ENCODE measurements at regions not wholly inside any gene's neighbourhood (a gene's known extent, or its start where the extent isn't known, plus 50 kb on each side); places are given as distances from the start of the nearest gene placed in this dataset.
"Not testable (repeated sequence)": the region's sequence is repeated elsewhere in the genome, so short reads cannot be mapped to it uniquely, and the experiment has no call there.

DNA sequence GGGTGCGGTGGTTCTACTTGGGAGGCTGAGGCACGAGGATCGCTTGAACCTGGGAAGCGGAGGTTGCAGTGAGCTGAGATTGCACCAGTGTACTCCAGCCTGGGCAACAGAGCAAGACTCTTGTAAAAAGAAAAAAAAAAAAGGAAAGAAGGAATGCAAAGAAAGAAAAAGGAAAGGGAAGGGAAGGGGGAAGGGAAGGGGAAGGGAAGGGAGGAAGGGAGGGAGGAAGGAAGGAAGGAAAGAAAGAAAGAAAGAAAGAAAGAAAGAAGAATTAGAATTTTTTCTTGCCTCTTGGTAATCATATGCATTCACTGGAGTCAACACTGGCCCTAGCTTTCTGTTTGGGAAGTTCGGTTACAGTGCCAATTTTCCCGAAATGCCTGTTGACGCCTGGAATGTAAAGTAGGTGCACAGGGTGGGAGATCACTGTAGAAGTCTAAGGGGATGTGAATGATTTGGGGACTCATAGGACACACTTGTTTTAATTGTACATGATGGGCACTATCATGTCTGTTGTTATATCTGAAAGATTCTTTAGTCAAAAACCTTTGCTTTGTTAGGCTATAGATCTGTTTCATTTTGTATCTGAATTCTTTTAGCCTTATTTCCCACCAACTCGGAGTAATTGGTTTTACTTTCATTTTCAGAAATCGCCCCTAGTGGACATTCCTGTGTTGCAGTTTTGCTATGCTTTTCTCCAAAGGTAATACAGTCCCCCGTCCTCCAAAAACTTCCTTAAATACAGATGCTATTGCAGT is 59.8 kb upstream of the MORC3 start:
- Histone ChIP-seq H3K4me3 (ENCODE audit: low read depth, low read length) (peak overlapping the region; percentile 60), H3K27me3 (ENCODE audit: control insufficient read depth, insufficient read depth, low read length) (no peaks in the 10 kb centered on the region), H3K27ac (ENCODE audit: low read depth, low read length) (peak overlapping the region; percentile 68), H3K9me3 (ENCODE audit: control insufficient read depth, insufficient read depth, low read length) (no peaks in the 10 kb centered on the region)
- ChIA-PET POLR2A (interaction anchor here (0.8 kb wide), 1 partner anchor 60 kb away, joined by 3 read pairs; the partner anchor contains the start of gene MORC3), CTCF (interaction anchor here (0.6 to 1.8 kb wide), 21 partner anchors 8 to 118 kb away, joined by 3 to 13 read pairs (median 4); partner anchors contain the start of gene MORC3)
- TF ChIP-seq, protein P1, sequence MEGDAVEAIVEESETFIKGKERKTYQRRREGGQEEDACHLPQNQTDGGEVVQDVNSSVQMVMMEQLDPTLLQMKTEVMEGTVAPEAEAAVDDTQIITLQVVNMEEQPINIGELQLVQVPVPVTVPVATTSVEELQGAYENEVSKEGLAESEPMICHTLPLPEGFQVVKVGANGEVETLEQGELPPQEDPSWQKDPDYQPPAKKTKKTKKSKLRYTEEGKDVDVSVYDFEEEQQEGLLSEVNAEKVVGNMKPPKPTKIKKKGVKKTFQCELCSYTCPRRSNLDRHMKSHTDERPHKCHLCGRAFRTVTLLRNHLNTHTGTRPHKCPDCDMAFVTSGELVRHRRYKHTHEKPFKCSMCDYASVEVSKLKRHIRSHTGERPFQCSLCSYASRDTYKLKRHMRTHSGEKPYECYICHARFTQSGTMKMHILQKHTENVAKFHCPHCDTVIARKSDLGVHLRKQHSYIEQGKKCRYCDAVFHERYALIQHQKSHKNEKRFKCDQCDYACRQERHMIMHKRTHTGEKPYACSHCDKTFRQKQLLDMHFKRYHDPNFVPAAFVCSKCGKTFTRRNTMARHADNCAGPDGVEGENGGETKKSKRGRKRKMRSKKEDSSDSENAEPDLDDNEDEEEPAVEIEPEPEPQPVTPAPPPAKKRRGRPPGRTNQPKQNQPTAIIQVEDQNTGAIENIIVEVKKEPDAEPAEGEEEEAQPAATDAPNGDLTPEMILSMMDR (IDR thresholded peaks at IDR 0.05; ENCODE audit: low read depth, low read length) = peak; percentile 79
- DNase-seq (ENCODE audit: low read depth, low spot score) = peak; percentile 36

DNA sequence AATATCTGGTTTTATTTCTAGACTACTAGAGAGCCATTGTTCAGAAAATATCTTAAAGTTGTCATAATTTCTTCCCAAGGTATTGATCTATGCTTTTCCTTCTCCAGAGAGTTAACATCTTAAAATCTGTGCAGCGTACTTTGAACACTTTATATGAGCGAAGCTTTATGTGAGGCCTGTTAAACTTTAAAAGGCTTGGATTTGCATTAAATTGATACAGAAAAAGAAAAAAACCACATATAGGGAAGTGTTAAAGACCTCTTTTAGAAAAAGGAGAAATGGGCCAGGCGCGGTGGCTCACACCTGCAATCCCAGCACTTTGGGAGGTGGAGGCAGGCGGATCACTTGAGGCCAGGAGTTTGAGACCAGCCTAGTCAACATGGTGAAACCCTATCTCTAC is 59.2 kb upstream of the MORC3 start:
- TF ChIP-seq, protein P1 (IDR thresholded peaks at IDR 0.05; ENCODE audit: low read depth, low read length) = no peak
- H3K27ac ChIP-seq (ENCODE audit: low read depth, low read length) = no peak overlapping the region
- H3K4me3 ChIP-seq (ENCODE audit: low read depth, low read length) = no peak overlapping the region
- ChIA-PET POLR2A (interaction anchor here (0.6 kb wide), 1 partner anchor 121 kb away, joined by 3 read pairs; no protein-coding TSS in a partner anchor), CTCF (interaction anchor here (0.5 to 1.8 kb wide), 7 partner anchors 14 to 59 kb away, joined by 3 to 13 read pairs (median 3); partner anchors contain the start of gene MORC3)
- no peaks in the 10 kb centered on the region for H3K9me3 ChIP-seq (ENCODE audit: control insufficient read depth, insufficient read depth, low read length)
- no peaks in the 10 kb centered on the region for H3K27me3 ChIP-seq (ENCODE audit: control insufficient read depth, insufficient read depth, low read length)
- no peak for DNase-seq (ENCODE audit: low read depth, low spot score)

DNA sequence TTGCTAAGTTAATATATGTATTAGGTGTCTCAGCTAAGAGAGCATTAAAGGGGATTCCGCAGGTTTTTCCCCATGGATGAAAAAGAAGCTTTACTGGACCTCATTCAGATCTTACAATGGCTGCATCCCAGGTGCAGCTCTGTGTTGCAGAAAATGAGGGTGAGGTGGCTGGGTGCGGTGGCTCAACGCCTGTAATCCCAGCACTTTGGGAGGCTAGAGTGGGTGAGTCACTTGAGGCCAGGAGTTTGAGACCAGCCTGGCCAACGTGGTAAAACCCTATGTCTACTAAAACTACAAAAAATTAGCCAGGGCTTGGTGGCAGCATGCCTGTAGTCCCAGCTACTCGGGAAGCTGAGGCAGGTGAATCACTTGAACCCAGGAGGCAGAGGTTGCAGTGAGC is 58.5 kb upstream of the MORC3 start:
- TF ChIP-seq, protein P1 (IDR thresholded peaks at IDR 0.05; ENCODE audit: low read depth, low read length) = no peak
- POLR2A ChIA-PET = interaction anchor here (0.6 kb wide), 1 partner anchor 122 kb away, joined by 3 read pairs; no protein-coding TSS in a partner anchor
- H3K9me3 ChIP-seq (ENCODE audit: control insufficient read depth, insufficient read depth, low read length) = no peaks in the 10 kb centered on the region
- no peak for DNase-seq (ENCODE audit: low read depth, low spot score)
- CTCF ChIA-PET = interaction anchor here (0.5 to 1.8 kb wide), 3 partner anchors 13 to 48 kb away, joined by 3 to 5 read pairs (median 3); no protein-coding TSS in a partner anchor
- H3K27me3 ChIP-seq (ENCODE audit: control insufficient read depth, insufficient read depth, low read length) = no peaks in the 10 kb centered on the region
- H3K27ac ChIP-seq (ENCODE audit: low read depth, low read length) = no peak overlapping the region
- no peak overlapping the region for H3K4me3 ChIP-seq (ENCODE audit: low read depth, low read length)

DNA sequence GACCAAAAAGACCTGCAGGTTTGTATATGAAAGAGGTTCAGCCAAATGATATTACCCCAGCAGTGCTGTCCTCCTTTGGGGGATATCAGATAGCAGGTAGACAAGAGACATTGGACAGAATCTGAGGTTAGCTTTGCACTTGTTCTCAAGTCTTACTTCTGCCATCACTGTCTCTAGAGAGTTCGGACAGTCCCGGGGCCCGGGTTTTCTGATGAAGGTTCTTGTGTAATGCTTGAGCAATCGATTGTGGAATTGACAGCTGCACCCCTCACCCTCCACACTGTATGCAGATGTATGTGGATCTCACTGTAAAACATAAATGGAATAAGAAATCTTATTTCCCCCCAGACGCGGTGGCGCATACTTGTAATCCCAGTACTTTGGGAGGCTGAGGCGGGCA is 56.2 kb upstream of the MORC3 start:
- Histone ChIP-seq H3K27me3 (ENCODE audit: control insufficient read depth, insufficient read depth, low read length) (no peaks in the 10 kb centered on the region), H3K4me3 (ENCODE audit: low read depth, low read length) (no peak overlapping the region), H3K9me3 (ENCODE audit: control insufficient read depth, insufficient read depth, low read length) (no peaks in the 10 kb centered on the region), H3K27ac (ENCODE audit: low read depth, low read length) (no peak overlapping the region)
- DNase-seq (ENCODE audit: low read depth, low spot score) = no peak
- CTCF ChIA-PET = interaction anchor here (0.6 kb wide), 1 partner anchor 67 kb away, joined by 5 read pairs; no protein-coding TSS in a partner anchor
- POLR2A ChIA-PET = no interaction called here
- TF ChIP-seq, protein P1 (IDR thresholded peaks at IDR 0.05; ENCODE audit: low read depth, low read length) = no peak

DNA sequence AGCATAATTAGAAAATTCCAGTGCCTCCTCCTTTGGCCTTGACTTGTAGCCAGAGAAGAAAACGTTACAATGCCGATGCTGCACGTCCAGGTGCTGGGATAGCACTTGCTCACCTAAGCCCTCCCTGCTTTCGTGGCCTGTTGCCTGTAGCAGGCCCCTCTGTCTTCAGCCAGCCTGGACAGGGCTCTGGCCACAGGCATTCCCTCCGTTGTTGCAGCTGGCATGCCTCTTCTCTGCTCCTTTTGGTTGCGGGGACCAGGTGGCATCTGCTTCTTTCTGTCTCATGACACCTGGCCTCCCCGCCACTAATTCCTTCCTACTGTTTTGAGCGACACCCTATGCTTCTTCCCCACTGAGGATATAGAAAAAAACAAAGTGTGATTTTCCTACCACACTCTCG is 54.6 kb upstream of the MORC3 start:
- H3K4me3 ChIP-seq (ENCODE audit: low read depth, low read length) = no peak overlapping the region
- TF ChIP-seq, protein P1 (IDR thresholded peaks at IDR 0.05; ENCODE audit: low read depth, low read length) = no peak
- no peaks in the 10 kb centered on the region for H3K9me3 ChIP-seq (ENCODE audit: control insufficient read depth, insufficient read depth, low read length)
- DNase-seq (ENCODE audit: low read depth, low spot score) = no peak
- ChIA-PET POLR2A (no interaction called here), CTCF (interaction anchor here (1.1 kb wide), 1 partner anchor 56 kb away, joined by 3 read pairs; no protein-coding TSS in a partner anchor)
- H3K27me3 ChIP-seq (ENCODE audit: control insufficient read depth, insufficient read depth, low read length) = no peaks in the 10 kb centered on the region
- no peak overlapping the region for H3K27ac ChIP-seq (ENCODE audit: low read depth, low read length)

DNA sequence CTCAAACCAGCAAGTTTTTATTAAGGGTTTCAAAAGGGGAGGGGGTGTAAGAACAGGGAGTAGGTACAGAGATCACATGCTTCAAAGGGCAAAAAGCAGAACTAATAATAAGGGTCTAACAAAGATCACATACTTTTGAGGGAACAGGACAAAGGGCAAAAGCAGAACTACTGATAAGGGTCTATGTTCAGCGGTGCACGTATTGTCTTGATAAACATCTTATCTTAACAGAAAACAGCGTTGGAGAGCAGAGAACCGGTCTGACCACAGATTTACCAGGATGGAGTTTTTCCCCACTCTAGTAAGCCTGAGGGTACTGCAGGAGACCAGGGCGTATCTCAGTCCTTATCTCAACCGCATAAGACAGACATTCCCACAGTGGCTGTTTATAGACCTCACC is 52.2 kb upstream of the MORC3 start:
- CTCF ChIA-PET; POLR2A ChIA-PET; H3K4me3 ChIP-seq (ENCODE audit: low read depth, low read length); H3K27me3 ChIP-seq (ENCODE audit: control insufficient read depth, insufficient read depth, low read length); DNase-seq (ENCODE audit: low read depth, low spot score); H3K9me3 ChIP-seq (ENCODE audit: control insufficient read depth, insufficient read depth, low read length); H3K27ac ChIP-seq (ENCODE audit: low read depth, low read length): not testable (repeated sequence)

DNA sequence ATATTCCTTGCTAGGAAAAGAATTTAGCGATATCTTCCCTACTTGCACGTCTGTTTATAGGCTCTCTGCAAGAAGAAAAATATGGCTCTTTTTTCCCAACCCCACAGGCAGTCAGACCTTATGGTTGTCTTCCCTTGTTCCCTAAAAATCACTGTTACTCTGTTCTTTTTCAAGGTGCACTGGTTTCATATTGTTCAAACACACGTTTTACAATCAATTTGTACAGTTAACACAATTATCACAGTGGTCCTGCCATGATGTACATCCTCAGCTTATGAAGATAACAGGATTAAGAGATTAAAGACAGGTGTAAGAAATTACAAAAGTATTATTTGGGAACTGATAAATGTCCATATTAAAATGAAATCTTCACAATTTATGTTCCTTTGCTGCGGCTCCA is 51.7 kb upstream of the MORC3 start:
- POLR2A ChIA-PET; DNase-seq (ENCODE audit: low read depth, low spot score); H3K9me3 ChIP-seq (ENCODE audit: control insufficient read depth, insufficient read depth, low read length); H3K27me3 ChIP-seq (ENCODE audit: control insufficient read depth, insufficient read depth, low read length); CTCF ChIA-PET; H3K27ac ChIP-seq (ENCODE audit: low read depth, low read length); H3K4me3 ChIP-seq (ENCODE audit: low read depth, low read length): not testable (repeated sequence)
